ENCODE measurements at regions not wholly inside any gene's neighbourhood (a gene's known extent, or its start where the extent isn't known, plus 50 kb on each side); places are given as distances from the start of the nearest gene placed in this dataset.

DNA sequence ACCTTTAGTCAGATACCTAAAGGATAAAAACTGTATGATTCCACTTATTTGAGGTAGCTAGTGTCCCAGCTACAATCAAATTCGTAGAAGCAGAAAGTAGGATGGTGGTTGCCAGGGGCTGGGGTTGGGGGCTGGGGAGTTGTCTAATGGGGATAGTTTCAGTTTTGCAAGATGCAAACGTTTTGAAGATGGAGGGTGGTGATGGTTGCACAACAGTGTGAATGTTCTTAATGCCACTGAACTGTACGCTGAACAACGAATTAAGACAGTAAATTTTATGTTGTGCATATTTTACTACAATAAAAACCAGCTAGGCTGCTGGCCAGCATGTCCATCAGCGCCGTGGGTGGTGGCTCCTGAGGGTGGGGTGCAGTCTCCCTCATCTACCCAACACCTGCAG is 137.8 kb downstream of the GADD45G start:
- H2BK5ac ChIP-seq (ENCODE audit: low read depth, low read length), result no peak overlapping the region
- no peak overlapping the region for H3K4me2 ChIP-seq (ENCODE audit: insufficient read depth in 1 of 2, low read depth in 2 of 2, low read length in 2 of 2)
- H3K23me2 ChIP-seq (ENCODE audit: low read depth, low read length), result no peaks in the 10 kb centered on the region
- H4K8ac ChIP-seq (ENCODE audit: extremely low read depth, insufficient read depth, low read length), result no peak overlapping the region
- FAIRE-seq, result no peak
- no peaks in the 10 kb centered on the region for H3K27me3 ChIP-seq (replicated peaks in 1 of 4; ENCODE audit: control insufficient read depth in 3 of 4, extremely low read depth in 1 of 4, insufficient read depth in 3 of 4, low read length in 3 of 4)
- no peak overlapping the region for H2BK15ac ChIP-seq (ENCODE audit: low read length)
- no peak overlapping the region for H4K5ac ChIP-seq (ENCODE audit: insufficient read length, low read depth, low read length)
- POLR2A ChIA-PET (ENCODE audit: partially characterized antibody), result interaction anchor here (3.2 kb wide), 1 partner anchor 138 kb away, joined by 25 read pairs; the partner anchor contains the start of gene GADD45G
- H3K23ac ChIP-seq (ENCODE audit: insufficient read length), result no peak overlapping the region
- no peaks in the 10 kb centered on the region for H3K79me2 ChIP-seq (ENCODE audit: control insufficient read depth in 1 of 2, insufficient read depth in 2 of 2, low read length in 2 of 2)
- H2AK5ac ChIP-seq (ENCODE audit: low read depth, low read length), result no peak overlapping the region
- H3K79me1 ChIP-seq (ENCODE audit: low read depth, low read length), result no peaks in the 10 kb centered on the region
- CTCF ChIA-PET (ENCODE audit: partially characterized antibody), result interaction anchor here (0.8 to 2.7 kb wide), 12 partner anchors 11 to 180 kb away, joined by 3 to 15 read pairs (median 4); no protein-coding TSS in a partner anchor
- no peak overlapping the region for H2BK120ac ChIP-seq (replicated peaks; ENCODE audit: low read depth, low read length)
- no peak for DNase-seq (ENCODE audit: low read depth in 1 of 2, low spot score in 2 of 2)
- H3K9ac ChIP-seq (replicated peaks in 1 of 4; ENCODE audit: extremely low read depth in 1 of 4, low read depth in 3 of 4, low read length in 3 of 4), result no peak overlapping the region
- H3K36me3 ChIP-seq (ENCODE audit: control insufficient read depth in 2 of 4, insufficient read depth in 4 of 4, low read length in 3 of 4), result no peaks in the 10 kb centered on the region
- no peak overlapping the region for H2BK12ac ChIP-seq (ENCODE audit: low read depth, low read length)
- no peak overlapping the region for H3K56ac ChIP-seq (replicated peaks; ENCODE audit: insufficient read length, low read depth, low read length)
- no peak overlapping the region for H4K91ac ChIP-seq (replicated peaks; ENCODE audit: insufficient read length, low read length)
- no peak overlapping the region for H3K4me3 ChIP-seq (ENCODE audit: extremely low read depth in 1 of 4, insufficient read depth in 2 of 4, low read depth in 3 of 4, low read length in 4 of 4)
- no peak overlapping the region for H2AFZ ChIP-seq (ENCODE audit: low read length)
- no peaks in the 10 kb centered on the region for H4K20me1 ChIP-seq (replicated peaks in 1 of 2; ENCODE audit: control insufficient read depth in 1 of 2, insufficient read depth in 2 of 2, low read length in 2 of 2)
- H3K18ac ChIP-seq (ENCODE audit: extremely low read depth, low read length), result no peak overlapping the region
- WGBS, 2 experiments (ENCODE audit: extremely low coverage in 1 of 2, insufficient coverage in 1 of 2, insufficient read length in 1 of 2, insufficient replicate concordance in 2 of 2, low coverage in 1 of 2, low lambda C conversion rate in 2 of 2, missing lambda C conversion rate in 1 of 2), result 79% methylated on average over 6 of the region's 6 CpGs; no CpG with 5 or more reads in 1 of the 2 experiments
- H3K27ac ChIP-seq (ENCODE audit: low read depth, low read length), result no peak overlapping the region
- H3K14ac ChIP-seq (ENCODE audit: insufficient read length), result no peak overlapping the region
- H3K9me3 ChIP-seq (ENCODE audit: insufficient read depth in 2 of 2, low read depth in 1 of 2, low read length in 1 of 2), result no peaks in the 10 kb centered on the region
- H2BK20ac ChIP-seq (ENCODE audit: low read length), result no peak overlapping the region
- H3K4me1 ChIP-seq (replicated peaks in 1 of 4; ENCODE audit: control insufficient read depth in 3 of 4, insufficient read depth in 4 of 4, low read length in 3 of 4), result peaks cover 0 to 13% (median under 1%) of the 10 kb centered on the region in 4 experiments; a peak in 6 of 7 replicates
- H3K4ac ChIP-seq (replicated peaks; ENCODE audit: insufficient read length, low read depth, low read length), result no peak overlapping the region
- TF ChIP-seq RAD21 (IDR thresholded peaks at IDR 0.05 in 1 of 2, conservative IDR thresholded peaks at IDR 0.05 in 1 of 2; ENCODE audit: low read depth in 2 of 2, low read length in 2 of 2) (no peak), JUN (IDR thresholded peaks at IDR 0.05; ENCODE audit: low read depth, low read length) (no peak), SIX5 (IDR thresholded peaks at IDR 0.05; ENCODE audit: low read depth, low read length) (no peak), SIN3A (conservative IDR thresholded peaks at IDR 0.05 in 1 of 2, IDR thresholded peaks at IDR 0.05 in 1 of 2; ENCODE audit: low read depth in 1 of 2, low read length in 2 of 2) (no peak), TEAD4 (IDR thresholded peaks at IDR 0.05; ENCODE audit: low read depth, low read length) (no peak), EGR1 (IDR thresholded peaks at IDR 0.05; ENCODE audit: borderline replicate concordance, low read depth, low read length) (no peak), TAF7 (optimal IDR thresholded peaks at IDR 0.05; ENCODE audit: borderline replicate concordance, low read depth, low read length) (no peak), POLR2AphosphoS5 (IDR thresholded peaks at IDR 0.05; ENCODE audit: low read depth, low read length) (no peak), GTF2F1 (IDR thresholded peaks at IDR 0.05; ENCODE audit: borderline replicate concordance, low read depth, low read length) (no peak), CBX8 (IDR thresholded peaks at IDR 0.05; ENCODE audit: borderline replicate concordance, low read depth, low read length) (no peak), TCF12 (IDR thresholded peaks at IDR 0.05; ENCODE audit: low read depth, low read length) (no peak), CBX5 (IDR thresholded peaks at IDR 0.05; ENCODE audit: low read depth, low read length) (no peak), RXRA (IDR thresholded peaks at IDR 0.05; ENCODE audit: insufficient read depth, low read depth, low read length) (no peak), KDM5A (IDR thresholded peaks at IDR 0.05; ENCODE audit: low read length) (no peak), SAP30 (IDR thresholded peaks at IDR 0.05; ENCODE audit: insufficient read depth, insufficient replicate concordance, low read length) (no peak)

Data from H1 (cell line).